H1 (cell line): ENCODE measurements at regions not wholly inside any gene's neighbourhood (a gene's known extent, or its start where the extent isn't known, plus 50 kb on each side); places are given as distances from the start of the nearest gene placed in this dataset.

Source experiments
- CTCF ChIA-PET: fragments of 300-600 bp; sonication (Branson Sonifier 250); formaldehyde crosslinking; loops from one replicate; lab custom pipeline; 2021; ENCODE audit not compliant: partially characterized antibody; lab: Charles Lee
- POLR2A ChIA-PET: fragments of 300-600 bp; sonication (Branson Sonifier 250); formaldehyde crosslinking; loops from one replicate; lab custom pipeline; 2021; ENCODE audit warnings: inconsistent platforms; ENCODE audit not compliant: partially characterized antibody; lab: Charles Lee
- DNase-seq, 2 experiments: peaks; one replicate each; pipeline versions ENCODE4 v3.0.0 to v3.0.0-alpha.2; 2010 to 2022; ENCODE audit warnings: low spot score in 2 of 2, low read depth in 1 of 2, mixed read lengths in 1 of 2
- FAIRE-seq: peaks from 2 replicates; lab custom pipeline; 2011; peaks lifted over from hg19 to GRCh38; lab: Jason Lieb, UNC
- H2AFZ ChIP-seq: 2 replicates; pipeline ENCODE4 v1.8.1; 2012; ENCODE audit warnings: low read length, inconsistent platforms
- H2AK5ac ChIP-seq: 2 replicates; pipeline ENCODE4 v1.6.1; 2013; ENCODE audit warnings: low read depth, low read length
- H2BK120ac ChIP-seq: replicated peaks from 2 replicates; pipeline ENCODE3; 2013; ENCODE audit warnings: low read depth, low read length, inconsistent platforms
- H2BK12ac ChIP-seq: 2 replicates; pipeline ENCODE4 v1.6.1; 2013; ENCODE audit warnings: low read depth, low read length
- H2BK15ac ChIP-seq: 2 replicates; pipeline ENCODE4 v1.6.1; 2013; ENCODE audit warnings: low read length
- H2BK20ac ChIP-seq: 2 replicates; pipeline ENCODE4 v1.6.1; 2013; ENCODE audit warnings: low read length
- H2BK5ac ChIP-seq: 2 replicates; pipeline ENCODE4 v1.6.1; 2013; ENCODE audit warnings: low read depth, low read length
- H3K14ac ChIP-seq: 2 replicates; pipeline ENCODE4 v1.6.1; 2013; ENCODE audit warnings: inconsistent platforms; ENCODE audit not compliant: insufficient read length
- H3K18ac ChIP-seq: 2 replicates; pipeline ENCODE4 v1.6.1; 2013; ENCODE audit warnings: low read length; ENCODE audit errors: extremely low read depth
- H3K23ac ChIP-seq: 2 replicates; pipeline ENCODE4 v1.6.1; 2013; ENCODE audit warnings: inconsistent platforms; ENCODE audit not compliant: insufficient read length
- H3K23me2 ChIP-seq: 2 replicates; pipeline ENCODE4 v1.6.1; 2013; ENCODE audit warnings: low read depth, low read length
- H3K27ac ChIP-seq: 2 replicates; pipeline ENCODE4 v1.6.1; 2011; ENCODE audit warnings: low read depth, low read length, inconsistent platforms
- H3K27me3 ChIP-seq, 4 experiments: replicated peaks in 1 of 4; 1 replicate in 1 of 4; 2 replicates in 3 of 4; pipeline versions ENCODE4 v1.6.1 to v1.8.1; 2011 to 2013; ENCODE audit warnings: low read length in 3 of 4, mild to moderate bottlenecking in 3 of 4, inconsistent platforms in 2 of 4, mixed read lengths in 2 of 4, moderate library complexity in 1 of 4; ENCODE audit not compliant: control insufficient read depth in 3 of 4, insufficient read depth in 3 of 4; ENCODE audit errors: extremely low read depth in 1 of 4
- H3K36me3 ChIP-seq, 4 experiments: 2 replicates each; pipeline versions ENCODE4 v1.6.1 to v1.8.1; 2011 to 2013; ENCODE audit warnings: mild to moderate bottlenecking in 4 of 4, low read length in 3 of 4, moderate library complexity in 2 of 4, control low read depth in 1 of 4, inconsistent platforms in 1 of 4; ENCODE audit not compliant: insufficient read depth in 4 of 4, control insufficient read depth in 2 of 4
- H3K4ac ChIP-seq: replicated peaks from 2 replicates; pipeline ENCODE3; 2013; ENCODE audit warnings: low read length, low read depth, mixed read lengths, inconsistent platforms; ENCODE audit not compliant: insufficient read length
- H3K4me1 ChIP-seq, 4 experiments: replicated peaks in 1 of 4; 1 replicate in 1 of 4; 2 replicates in 3 of 4; pipeline versions ENCODE4 v1.6.1 to v1.8.1; 2011 to 2013; ENCODE audit warnings: low read length in 3 of 4, inconsistent platforms in 2 of 4, mixed read lengths in 1 of 4; ENCODE audit not compliant: insufficient read depth in 4 of 4, control insufficient read depth in 3 of 4
- H3K4me2 ChIP-seq, 2 experiments: 2 replicates each; pipeline versions ENCODE4 v1.6.1 to v1.8.1; 2011 to 2013; ENCODE audit warnings: low read depth in 2 of 2, low read length in 2 of 2, control low read depth in 1 of 2, inconsistent platforms in 1 of 2, mild to moderate bottlenecking in 1 of 2; ENCODE audit not compliant: insufficient read depth in 1 of 2
- H3K4me3 ChIP-seq, 4 experiments: fragments of 200-600, 300-600 bp in 1 of 4; sonication (generic), shearing (Covaris generic), sonication (Bioruptor Twin) in 1 of 4; 2 replicates each; pipeline versions ENCODE4 v1.5.1 to v1.8.1; 2011 to 2016; ENCODE audit warnings: low read length in 4 of 4, low read depth in 3 of 4, control low read depth in 2 of 4, inconsistent platforms in 2 of 4, mild to moderate bottlenecking in 2 of 4, mixed read lengths in 1 of 4, moderate library complexity in 1 of 4; ENCODE audit not compliant: insufficient read depth in 2 of 4; ENCODE audit errors: extremely low read depth in 1 of 4
- H3K56ac ChIP-seq: replicated peaks from 2 replicates; pipeline ENCODE3; 2013; ENCODE audit warnings: low read depth, mild to moderate bottlenecking, mixed read lengths, low read length, inconsistent platforms; ENCODE audit not compliant: insufficient read length
- H3K79me1 ChIP-seq: 2 replicates; pipeline ENCODE4 v1.6.1; 2013; ENCODE audit warnings: low read depth, low read length, control low read depth
- H3K79me2 ChIP-seq, 2 experiments: 2 replicates each; pipeline versions ENCODE4 v1.6.1 to v1.8.1; 2012 to 2013; ENCODE audit warnings: low read length in 2 of 2, mild to moderate bottlenecking in 2 of 2, inconsistent platforms in 1 of 2; ENCODE audit not compliant: insufficient read depth in 2 of 2, control insufficient read depth in 1 of 2
- H3K9ac ChIP-seq, 4 experiments: replicated peaks in 1 of 4; 1 replicate in 1 of 4; 2 replicates in 3 of 4; pipeline versions ENCODE4 v1.6.1 to v1.8.1; 2011 to 2013; ENCODE audit warnings: low read depth in 3 of 4, low read length in 3 of 4, control low read depth in 2 of 4, mild to moderate bottlenecking in 2 of 4, moderate library complexity in 2 of 4, inconsistent platforms in 1 of 4; ENCODE audit errors: extremely low read depth in 1 of 4
- H3K9me3 ChIP-seq, 2 experiments: 2 replicates each; pipeline versions ENCODE4 v1.6.1 to v1.8.1; 2012 to 2013; ENCODE audit warnings: mild to moderate bottlenecking in 2 of 2, moderate library complexity in 2 of 2, control low read depth in 1 of 2, inconsistent platforms in 1 of 2, low read depth in 1 of 2, low read length in 1 of 2, mixed read lengths in 1 of 2; ENCODE audit not compliant: insufficient read depth in 2 of 2
- H4K20me1 ChIP-seq, 2 experiments: replicated peaks in 1 of 2; 2 replicates each; pipeline versions ENCODE3 to v1.8.1; 2011 to 2013; ENCODE audit warnings: inconsistent platforms in 2 of 2, low read length in 2 of 2, mild to moderate bottlenecking in 1 of 2; ENCODE audit not compliant: insufficient read depth in 2 of 2, control insufficient read depth in 1 of 2
- H4K5ac ChIP-seq: 2 replicates; pipeline ENCODE4 v1.6.1; 2013; ENCODE audit warnings: low read length, low read depth, mixed read lengths, inconsistent platforms; ENCODE audit not compliant: insufficient read length
- H4K8ac ChIP-seq: 2 replicates; pipeline ENCODE4 v1.8.0; 2013; ENCODE audit warnings: mild to moderate bottlenecking, moderate library complexity, low read length, inconsistent platforms; ENCODE audit not compliant: insufficient read depth; ENCODE audit errors: extremely low read depth
- H4K91ac ChIP-seq: replicated peaks from 2 replicates; pipeline ENCODE3; 2013; ENCODE audit warnings: low read length, mixed read lengths, inconsistent platforms; ENCODE audit not compliant: insufficient read length
- CBX8 ChIP-seq: fragments of 300-800, 300-1000 bp; sonication (generic); IDR thresholded peaks from 2 replicates; pipeline ENCODE4 v1.7.1; 2016; ENCODE audit warnings: low read depth, low read length, borderline replicate concordance
- EZH2 ChIP-seq: fragments of 200-600 bp; sonication (generic); IDR thresholded peaks from 2 replicates; pipeline ENCODE4 v1.7.1; 2012; ENCODE audit warnings: low read depth, mild to moderate bottlenecking, moderate library complexity, low read length, inconsistent platforms; ENCODE audit not compliant: severe bottlenecking
- FOSL1 ChIP-seq: IDR thresholded peaks from 2 replicates; pipeline ENCODE4 v1.6.1; 2011; ENCODE audit warnings: mild to moderate bottlenecking, low read depth, low read length, moderate library complexity; ENCODE audit not compliant: insufficient read depth
- KDM1A ChIP-seq: fragments of 200-600, 300-600 bp; sonication (generic); IDR thresholded peaks from 2 replicates; pipeline ENCODE4 v1.7.1; 2016; ENCODE audit warnings: mild to moderate bottlenecking, low read length, borderline replicate concordance
- KDM4A ChIP-seq: IDR thresholded peaks from one replicate; pipeline ENCODE4 v1.7.1; 2012; ENCODE audit warnings: low read depth, mild to moderate bottlenecking, moderate library complexity, low read length, inconsistent platforms; ENCODE audit not compliant: severe bottlenecking
- NANOG ChIP-seq: IDR thresholded peaks from 2 replicates; pipeline ENCODE4 v1.6.1; 2011; ENCODE audit warnings: low read length, low read depth, mild to moderate bottlenecking, inconsistent platforms; ENCODE audit not compliant: insufficient read depth, poor library complexity, severe bottlenecking
- PHF8 ChIP-seq: fragments of 200-600 bp; sonication (generic); conservative IDR thresholded peaks from 2 replicates; pipeline ENCODE4 v1.7.1; 2012; ENCODE audit warnings: low read depth, mild to moderate bottlenecking, inconsistent platforms, low read length, moderate library complexity
- RBBP5 ChIP-seq: IDR thresholded peaks from 2 replicates; pipeline ENCODE4 v1.7.1; 2012; ENCODE audit warnings: low read depth, mild to moderate bottlenecking, inconsistent platforms, low read length, moderate library complexity, borderline replicate concordance
- SIN3A ChIP-seq, 2 experiments: IDR thresholded peaks in 1 of 2; conservative IDR thresholded peaks in 1 of 2; 2 replicates each; pipeline ENCODE4 v1.6.1; 2011 to 2012; ENCODE audit warnings: low read length in 2 of 2, improper control_type of control experiment in 1 of 2, low read depth in 1 of 2, mild to moderate bottlenecking in 1 of 2
- SRF ChIP-seq: IDR thresholded peaks from 2 replicates; pipeline ENCODE4 v1.6.1; 2011; ENCODE audit warnings: mild to moderate bottlenecking, low read depth, low read length, moderate library complexity
- TAF1 ChIP-seq: IDR thresholded peaks from 2 replicates; pipeline ENCODE4 v1.6.1; 2011; ENCODE audit warnings: mild to moderate bottlenecking, low read depth, low read length
- TCF12 ChIP-seq: IDR thresholded peaks from 2 replicates; pipeline ENCODE4 v1.6.1; 2011; ENCODE audit warnings: low read depth, mild to moderate bottlenecking, low read length
- YY1 ChIP-seq: IDR thresholded peaks from 2 replicates; pipeline ENCODE4 v1.6.1; 2011; ENCODE audit warnings: low read depth, mild to moderate bottlenecking, low read length
- WGBS, 2 experiments: shearing (Covaris generic) in 1 of 2; methylation state at CpG; one replicate each; pipeline versions ENCODE4 v1.1.6 to v1.1.7; 2013 to 2015; ENCODE audit warnings: low lambda C conversion rate in 2 of 2, mixed read lengths in 2 of 2, inconsistent platforms in 1 of 2, low coverage in 1 of 2, missing lambda C conversion rate in 1 of 2; ENCODE audit not compliant: insufficient replicate concordance in 2 of 2, insufficient coverage in 1 of 2, insufficient read length in 1 of 2; ENCODE audit errors: extremely low coverage in 1 of 2, missing lambda C conversion rate in 1 of 2; 5-methylcytosine and 5-hydroxymethylcytosine counted together
- TF ChIP-seq, protein P1 (sequence below): IDR thresholded peaks from 2 replicates; pipeline ENCODE4 v1.6.1; 2012; ENCODE audit warnings: inconsistent platforms

DNA sequence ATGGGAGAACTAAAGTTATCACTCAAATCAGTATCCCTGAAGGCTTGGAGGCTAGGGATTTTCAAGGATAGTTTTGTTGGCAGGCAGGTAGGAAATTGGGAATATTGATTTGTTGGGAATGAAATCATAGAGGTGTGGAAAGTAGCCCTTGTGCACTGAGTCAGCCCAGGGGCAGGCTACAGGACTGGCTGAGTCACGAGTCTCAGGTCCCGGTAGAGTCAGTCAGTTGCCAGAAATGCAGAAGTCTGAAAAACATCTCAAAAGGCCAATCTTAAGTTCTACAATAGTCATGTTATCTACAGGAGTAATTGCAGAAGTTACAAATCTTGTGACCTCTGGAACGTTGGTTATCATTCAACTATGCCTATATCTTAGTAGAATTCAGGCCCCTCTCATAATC, 153.1 kb downstream of the GC start:
- no peak overlapping the region for H4K8ac ChIP-seq
- H3K36me3 ChIP-seq, result no peaks in the 10 kb centered on the region
- H4K5ac ChIP-seq, result no peak overlapping the region
- WGBS, 2 experiments, result 62% methylated on average over 3 of the region's 3 CpGs; no CpG with 5 or more reads in 1 of the 2 experiments
- no peaks in the 10 kb centered on the region for H3K9me3 ChIP-seq
- H4K20me1 ChIP-seq, result no peaks in the 10 kb centered on the region
- no peak overlapping the region for H3K18ac ChIP-seq
- no peak overlapping the region for H3K4me2 ChIP-seq
- no peak overlapping the region for H2BK15ac ChIP-seq
- H3K27me3 ChIP-seq, result no peaks in the 10 kb centered on the region
- no peak overlapping the region for H2BK5ac ChIP-seq
- peaks cover 0 to 7% (median 0%) of the 10 kb centered on the region in 4 experiments; a peak in 1 of 7 replicates for H3K4me1 ChIP-seq
- no peak overlapping the region for H3K4ac ChIP-seq
- DNase-seq (no peak), FAIRE-seq (no peak)
- H3K56ac ChIP-seq, result no peak overlapping the region
- H2BK120ac ChIP-seq, result no peak overlapping the region
- H3K79me1 ChIP-seq, result no peaks in the 10 kb centered on the region
- H4K91ac ChIP-seq, result no peak overlapping the region
- H3K4me3 ChIP-seq, result no peak overlapping the region
- H2BK20ac ChIP-seq, result no peak overlapping the region
- POLR2A ChIA-PET, result no interaction called here
- no peaks in the 10 kb centered on the region; the same call in 1 of the 2 replicates for H3K23me2 ChIP-seq
- CTCF ChIA-PET, result interaction anchor here (0.7 to 0.9 kb wide), 2 partner anchors 16 to 28 kb away, joined by 3 read pairs; no protein-coding TSS in a partner anchor
- H3K14ac ChIP-seq, result no peak overlapping the region
- no peak overlapping the region for H2BK12ac ChIP-seq
- no peak overlapping the region for H3K23ac ChIP-seq
- H2AK5ac ChIP-seq, result no peak overlapping the region
- H3K9ac ChIP-seq, result no peak overlapping the region
- H3K27ac ChIP-seq, result no peak overlapping the region
- H3K79me2 ChIP-seq, result no peaks in the 10 kb centered on the region
- H2AFZ ChIP-seq, result no peak overlapping the region
- TF ChIP-seq SIN3A (conservative IDR thresholded peaks at IDR 0.05 in 1 of 2, IDR thresholded peaks at IDR 0.05 in 1 of 2; ENCODE audit: low read depth in 1 of 2, low read length in 2 of 2) (no peak), NANOG (no peak), KDM1A (no peak), TAF1 (no peak), EZH2 (no peak), FOSL1 (no peak), CBX8 (no peak), SRF (no peak), TCF12 (no peak), KDM4A (no peak), RBBP5 (no peak), PHF8 (no peak), YY1 (no peak)
- TF ChIP-seq, protein P1, sequence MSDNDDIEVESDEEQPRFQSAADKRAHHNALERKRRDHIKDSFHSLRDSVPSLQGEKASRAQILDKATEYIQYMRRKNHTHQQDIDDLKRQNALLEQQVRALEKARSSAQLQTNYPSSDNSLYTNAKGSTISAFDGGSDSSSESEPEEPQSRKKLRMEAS, result no peak
